Neural cell (in vitro differentiated cells): ENCODE measurements at regions not wholly inside any gene's neighbourhood (a gene's known extent, or its start where the extent isn't known, plus 50 kb on each side); places are given as distances from the start of the nearest gene placed in this dataset.
A peak's percentile ranks its signal among the peaks of the same experiment; 100 is the strongest.
"Not testable (repeated sequence)": the region's sequence is repeated elsewhere in the genome, so short reads cannot be mapped to it uniquely, and the experiment has no call there.

Source experiments
- H2AFZ ChIP-seq: fragments of 200-600, 300-800 bp; sonication (generic), shearing (Covaris generic); 2 replicates; pipeline ENCODE4 v1.6.0; 2014; ENCODE audit warnings: low read depth, mild to moderate bottlenecking, antibody characterized with exemption, low read length, moderate library complexity
- H3F3A ChIP-seq: fragments of 200-600 bp; shearing (Covaris generic); 2 replicates; pipeline ENCODE4 v1.6.1; 2016; ENCODE audit warnings: mild to moderate bottlenecking, moderate library complexity, mixed read lengths, antibody characterized with exemption, low read length; ENCODE audit not compliant: insufficient read depth, poor library complexity, severe bottlenecking
- H3K27ac ChIP-seq: fragments of 200-600, 300-800 bp; sonication (generic), shearing (Covaris generic); 2 replicates; pipeline ENCODE4 v1.5.1; 2014; ENCODE audit warnings: mild to moderate bottlenecking, low read length, moderate library complexity
- H3K27me3 ChIP-seq: fragments of 300-800, 200-600 bp; sonication (generic), shearing (Covaris generic); 2 replicates; pipeline ENCODE4 v1.6.0; 2014; ENCODE audit warnings: mild to moderate bottlenecking, low read depth, low read length, moderate library complexity; ENCODE audit not compliant: insufficient read depth
- H3K36me3 ChIP-seq: fragments of 300-800, 200-600 bp; sonication (generic), shearing (Covaris generic); 2 replicates; pipeline ENCODE4 v1.5.1; 2014; ENCODE audit warnings: mild to moderate bottlenecking, antibody characterized with exemption, low read length, moderate library complexity; ENCODE audit not compliant: insufficient read depth
- H3K4me2 ChIP-seq: fragments of 300-800, 200-600 bp; sonication (generic), shearing (Covaris generic); 2 replicates; pipeline ENCODE4 v1.6.0; 2014; ENCODE audit warnings: mild to moderate bottlenecking, low read length
- H3K4me3 ChIP-seq: fragments of 300-800, 200-600 bp; sonication (generic), shearing (Covaris generic); 2 replicates; pipeline ENCODE4 v1.5.1; 2014; ENCODE audit warnings: mild to moderate bottlenecking, low read length, moderate library complexity
- H3K79me2 ChIP-seq: fragments of 200-600 bp; shearing (Covaris generic); replicated peaks from 2 replicates; pipeline ENCODE4 v1.6.0; 2014; ENCODE audit warnings: mild to moderate bottlenecking, low read length, moderate library complexity; ENCODE audit not compliant: insufficient read depth
- H3K9ac ChIP-seq: fragments of 300-800, 200-600 bp; sonication (generic), shearing (Covaris generic); 2 replicates; pipeline ENCODE4 v1.6.1; 2016; ENCODE audit warnings: mild to moderate bottlenecking, low read length, mixed read lengths
- H3K9me2 ChIP-seq: fragments of 200-600 bp; shearing (Covaris generic); 2 replicates; pipeline ENCODE4 v1.6.1; 2016; ENCODE audit warnings: mild to moderate bottlenecking, low read length, mixed read lengths; ENCODE audit not compliant: insufficient read depth
- H3K9me3 ChIP-seq: fragments of 200-600, 300-800 bp; sonication (generic), shearing (Covaris generic); 2 replicates; pipeline ENCODE4 v1.6.1; 2016; ENCODE audit warnings: mild to moderate bottlenecking, mixed run types, low read length, moderate library complexity, mixed read lengths
- H4K20me1 ChIP-seq: fragments of 200-600 bp; shearing (Covaris generic); 2 replicates; pipeline ENCODE4 v1.6.1; 2016; ENCODE audit warnings: mild to moderate bottlenecking, mixed run types; ENCODE audit not compliant: insufficient read depth
- EP300 ChIP-seq: fragments of 450-650 bp; conservative IDR thresholded peaks from 2 replicates; pipeline ENCODE4 v1.6.1; 2014; ENCODE audit warnings: antibody characterized with exemption, mild to moderate bottlenecking, moderate library complexity; ENCODE audit not compliant: poor library complexity, severe bottlenecking
- EZH2 ChIP-seq: fragments of 200-600, 300-800 bp; shearing (Covaris generic), sonication (generic); IDR thresholded peaks from 2 replicates; pipeline ENCODE4 v1.6.1; 2014; ENCODE audit warnings: antibody characterized with exemption, low read length, borderline replicate concordance, mild to moderate bottlenecking; ENCODE audit not compliant: insufficient read depth, poor library complexity, severe bottlenecking
- MXI1 ChIP-seq: fragments of 450-650 bp; conservative IDR thresholded peaks from 2 replicates; pipeline ENCODE4 v1.6.1; 2014; ENCODE audit warnings: antibody characterized with exemption, mild to moderate bottlenecking; ENCODE audit not compliant: poor library complexity, severe bottlenecking
- POLR2AphosphoS5 ChIP-seq: IDR thresholded peaks from 2 replicates; pipeline ENCODE4 v1.6.1; 2012
- RAD21 ChIP-seq: fragments of 450-650 bp; conservative IDR thresholded peaks from 2 replicates; pipeline ENCODE4 v1.6.1; 2014; ENCODE audit warnings: antibody characterized with exemption, mild to moderate bottlenecking, moderate library complexity
- REST ChIP-seq: IDR thresholded peaks from 2 replicates; pipeline ENCODE4 v1.6.1; 2012; ENCODE audit warnings: borderline replicate concordance
- SMC3 ChIP-seq: fragments of 450-650 bp; conservative IDR thresholded peaks from 2 replicates; pipeline ENCODE4 v1.6.1; 2014; ENCODE audit warnings: antibody characterized with exemption, mild to moderate bottlenecking, moderate library complexity; ENCODE audit not compliant: poor library complexity
- TAF1 ChIP-seq: IDR thresholded peaks from 2 replicates; pipeline ENCODE4 v1.6.1; 2012; ENCODE audit warnings: low read depth
- TF ChIP-seq, protein P1 (sequence below): fragments of 450-650 bp; IDR thresholded peaks from 2 replicates; pipeline ENCODE4 v1.5.1; 2014; ENCODE audit warnings: antibody characterized with exemption, mild to moderate bottlenecking, moderate library complexity; ENCODE audit not compliant: poor library complexity, severe bottlenecking

GRCh38 chr1:194843077-194843476 lies 1656.7 kb upstream of the B3GALT2 start:
- no peaks in the 10 kb centered on the region for H3K27me3 ChIP-seq
- H3K36me3 ChIP-seq: no peaks in the 10 kb centered on the region
- H3K9me2 ChIP-seq: no peaks in the 10 kb centered on the region
- H3K79me2 ChIP-seq: no peaks in the 10 kb centered on the region
- H3K9ac ChIP-seq: no peak overlapping the region
- no peak overlapping the region for H3K27ac ChIP-seq
- H4K20me1 ChIP-seq: no peaks in the 10 kb centered on the region
- no peak overlapping the region for H3K4me2 ChIP-seq
- no peaks in the 10 kb centered on the region for H3K9me3 ChIP-seq
- H3F3A ChIP-seq: no peaks in the 10 kb centered on the region
- H2AFZ ChIP-seq: no peak overlapping the region
- TF ChIP-seq EP300 (no peak), EZH2 (no peak), TAF1 (no peak), MXI1 (no peak), RAD21 (no peak), POLR2AphosphoS5 (no peak), REST (no peak), SMC3 (no peak)
- TF ChIP-seq, protein P1, sequence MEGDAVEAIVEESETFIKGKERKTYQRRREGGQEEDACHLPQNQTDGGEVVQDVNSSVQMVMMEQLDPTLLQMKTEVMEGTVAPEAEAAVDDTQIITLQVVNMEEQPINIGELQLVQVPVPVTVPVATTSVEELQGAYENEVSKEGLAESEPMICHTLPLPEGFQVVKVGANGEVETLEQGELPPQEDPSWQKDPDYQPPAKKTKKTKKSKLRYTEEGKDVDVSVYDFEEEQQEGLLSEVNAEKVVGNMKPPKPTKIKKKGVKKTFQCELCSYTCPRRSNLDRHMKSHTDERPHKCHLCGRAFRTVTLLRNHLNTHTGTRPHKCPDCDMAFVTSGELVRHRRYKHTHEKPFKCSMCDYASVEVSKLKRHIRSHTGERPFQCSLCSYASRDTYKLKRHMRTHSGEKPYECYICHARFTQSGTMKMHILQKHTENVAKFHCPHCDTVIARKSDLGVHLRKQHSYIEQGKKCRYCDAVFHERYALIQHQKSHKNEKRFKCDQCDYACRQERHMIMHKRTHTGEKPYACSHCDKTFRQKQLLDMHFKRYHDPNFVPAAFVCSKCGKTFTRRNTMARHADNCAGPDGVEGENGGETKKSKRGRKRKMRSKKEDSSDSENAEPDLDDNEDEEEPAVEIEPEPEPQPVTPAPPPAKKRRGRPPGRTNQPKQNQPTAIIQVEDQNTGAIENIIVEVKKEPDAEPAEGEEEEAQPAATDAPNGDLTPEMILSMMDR: no peak
- no peak overlapping the region for H3K4me3 ChIP-seq

GRCh38 chr1:194833111-194833510 lies 1646.7 kb upstream of the B3GALT2 start:
- no peak overlapping the region for H3K4me2 ChIP-seq
- no peak overlapping the region for H3K27ac ChIP-seq
- H3K36me3 ChIP-seq: no peaks in the 10 kb centered on the region
- no peaks in the 10 kb centered on the region for H3K9me3 ChIP-seq
- no peak overlapping the region for H3K4me3 ChIP-seq
- no peaks in the 10 kb centered on the region for H3K79me2 ChIP-seq
- H4K20me1 ChIP-seq: no peaks in the 10 kb centered on the region
- TF ChIP-seq RAD21 (no peak), POLR2AphosphoS5 (peak; percentile 98), EP300 (peak; percentile 100)
- H3K27me3 ChIP-seq: no peaks in the 10 kb centered on the region
- no peak overlapping the region for H2AFZ ChIP-seq
- no peaks in the 10 kb centered on the region for H3K9me2 ChIP-seq
- H3F3A ChIP-seq: no peaks in the 10 kb centered on the region
- no peak overlapping the region for H3K9ac ChIP-seq

- not testable (repeated sequence) for H3K79me2 ChIP-seq, H3K9ac ChIP-seq, H3K4me3 ChIP-seq, H3K27ac ChIP-seq, H3K4me2 ChIP-seq, H3F3A ChIP-seq, H4K20me1 ChIP-seq, H3K27me3 ChIP-seq, H3K9me3 ChIP-seq, H3K9me2 ChIP-seq, H2AFZ ChIP-seq, H3K36me3 ChIP-seq
Observed at GRCh38 chr1:194831595-194831994, 1645.2 kb upstream of the B3GALT2 start.
